Transverse colon (tissue), 4 donors: ENCODE measurements at regions not wholly inside any gene's neighbourhood (a gene's known extent, or its start where the extent isn't known, plus 50 kb on each side); places are given as distances from the start of the nearest gene placed in this dataset.
"Not testable (repeated sequence)": the region's sequence is repeated elsewhere in the genome, so short reads cannot be mapped to it uniquely, and the experiment has no call there.

Experiments used
- CTCF ChIP-seq, 5 experiments: fragments of 200-600 bp in 3 of 5; fragments of 450-650 bp in 2 of 5; sonication (generic) in 3 of 5; IDR thresholded peaks; 1 replicate in 2 of 5; 2 replicates in 3 of 5; pipeline ENCODE4 v1.5.1; 2016 to 2017; ENCODE audit warnings: antibody characterized with exemption in 5 of 5, inconsistent platforms in 3 of 5, mild to moderate bottlenecking in 2 of 5, moderate library complexity in 1 of 5
- EP300 ChIP-seq: sonication (generic); formaldehyde crosslinking; IDR thresholded peaks from one replicate; pipeline ENCODE4 v1.6.1; 2017; ENCODE audit warnings: antibody characterized with exemption, low read depth
- POLR2AphosphoS5 ChIP-seq, 3 donors: sonication (generic); formaldehyde crosslinking; IDR thresholded peaks; one replicate each; pipeline ENCODE4 v1.6.1; 2016; ENCODE audit warnings: antibody characterized with exemption in 3 of 3

- TF ChIP-seq CTCF (IDR thresholded peaks at IDR 0.05); POLR2AphosphoS5 (IDR thresholded peaks at IDR 0.05); EP300: not testable (repeated sequence)
Measured at GRCh38 chr16:48059190-48059589, 96.6 kb downstream of the ABCC12 start.
